Prostate gland (tissue), 2 donors: ENCODE measurements at regions not wholly inside any gene's neighbourhood (a gene's known extent, or its start where the extent isn't known, plus 50 kb on each side); places are given as distances from the start of the nearest gene placed in this dataset.

Source experiments
- DNase-seq: peaks from one replicate; pipeline ENCODE4 v3.0.0-alpha.2; 2019; ENCODE audit warnings: low spot score
- H3K27ac ChIP-seq, 2 donors: fragments of 200-600 bp; sonication (generic); 2 replicates each; pipeline ENCODE4 v1.5.1; 2017 to 2019
- H3K27me3 ChIP-seq: fragments of 200-600 bp; sonication (generic); replicated peaks from 2 replicates; pipeline ENCODE4 v1.5.1; 2019; ENCODE audit not compliant: insufficient read depth
- H3K36me3 ChIP-seq, 2 donors: fragments of 200-600 bp; sonication (generic); 1 replicate in 1 of 2; 2 replicates in 1 of 2; pipeline versions ENCODE4 v1.5.1 to v1.8.1; 2017 to 2019
- H3K4me1 ChIP-seq: fragments of 200-600 bp; sonication (generic); replicated peaks from 2 replicates; pipeline ENCODE4 v1.5.1; 2019
- H3K4me3 ChIP-seq, 2 donors: fragments of 200-600 bp; sonication (generic); 2 replicates each; pipeline ENCODE4 v1.5.1; 2017 to 2019
- H3K9me3 ChIP-seq: fragments of 200-600 bp; sonication (generic); 2 replicates; pipeline ENCODE4 v1.5.1; 2017
- CTCF ChIP-seq, 4 experiments: fragments of 200-600 bp in 2 of 4; fragments of 450-650 bp in 2 of 4; sonication (generic) in 2 of 4; IDR thresholded peaks; 1 replicate in 3 of 4; 2 replicates in 1 of 4; pipeline ENCODE4 v1.5.1; 2016 to 2019; ENCODE audit warnings: antibody characterized with exemption in 4 of 4, mild to moderate bottlenecking in 2 of 4, moderate library complexity in 2 of 4
- POLR2A ChIP-seq: fragments of 450-650 bp; IDR thresholded peaks from one replicate; pipeline ENCODE4 v1.6.1; 2016; ENCODE audit warnings: antibody characterized with exemption, mild to moderate bottlenecking
- POLR2AphosphoS5 ChIP-seq: sonication (generic); formaldehyde crosslinking; IDR thresholded peaks from one replicate; pipeline ENCODE4 v1.6.1; 2017; ENCODE audit warnings: antibody characterized with exemption
- WGBS: methylation state at CpG from one replicate; pipeline ENCODE4 v1.1.5; 2018; 5-methylcytosine and 5-hydroxymethylcytosine counted together
- intact Hi-C: fragments of 100-400 bp; cut with DNase I; formaldehyde crosslinking; loops from one replicate; pipeline ENCODE4 v1.14.2; 2022

GRCh38 chr15:62477929-62478328, 312.8 kb upstream of the C2CD4B start:
- no peak overlapping the region for H3K4me3 ChIP-seq
- no peaks in the 10 kb centered on the region for H3K9me3 ChIP-seq
- no peak overlapping the region for H3K27ac ChIP-seq
- DNase-seq: no peak
- TF ChIP-seq POLR2A (no peak), POLR2AphosphoS5 (no peak), CTCF (IDR thresholded peaks at IDR 0.05) (no peak)
- H3K36me3 ChIP-seq: no peaks in the 10 kb centered on the region
- H3K27me3 ChIP-seq: no peaks in the 10 kb centered on the region
- H3K4me1 ChIP-seq: no peaks in the 10 kb centered on the region
- intact Hi-C loops: no loop called here
- WGBS: 76% methylated on average over 9 of the region's 9 CpGs

GRCh38 chr15:62482785-62483429, 317.8 kb upstream of the C2CD4B start:
- H3K4me3 ChIP-seq: no peak overlapping the region
- intact Hi-C loops: no loop called here
- no peak overlapping the region for H3K27ac ChIP-seq
- no peaks in the 10 kb centered on the region for H3K4me1 ChIP-seq
- DNase-seq: no peak
- no peaks in the 10 kb centered on the region for H3K9me3 ChIP-seq
- no peaks in the 10 kb centered on the region for H3K36me3 ChIP-seq
- TF ChIP-seq POLR2AphosphoS5: no peak
- 83% methylated on average over 5 of the region's 5 CpGs for WGBS
- H3K27me3 ChIP-seq: no peaks in the 10 kb centered on the region

GRCh38 chr15:62483814-62484213, 318.7 kb upstream of the C2CD4B start:
- TF ChIP-seq CTCF (IDR thresholded peaks at IDR 0.05) (no peak), POLR2A (no peak), POLR2AphosphoS5 (no peak)
- Histone ChIP-seq H3K27ac (no peak overlapping the region), H3K9me3 (no peaks in the 10 kb centered on the region), H3K27me3 (no peaks in the 10 kb centered on the region), H3K36me3 (no peaks in the 10 kb centered on the region), H3K4me3 (no peak overlapping the region), H3K4me1 (no peaks in the 10 kb centered on the region)
- DNase-seq: no peak
- intact Hi-C loops: no loop called here
- WGBS: 75% methylated on average over 4 of the region's 4 CpGs

- WGBS: 92% methylated on average over 6 of the region's 6 CpGs
- H3K9me3 ChIP-seq: no peaks in the 10 kb centered on the region
- no peak for DNase-seq
- no peak overlapping the region for H3K27ac ChIP-seq
- H3K36me3 ChIP-seq: no peaks in the 10 kb centered on the region
- H3K27me3 ChIP-seq: no peaks in the 10 kb centered on the region
- intact Hi-C loops: no loop called here
- TF ChIP-seq POLR2A: no peak
- TF ChIP-seq POLR2AphosphoS5: no peak
- H3K4me3 ChIP-seq: no peak overlapping the region
- no peaks in the 10 kb centered on the region for H3K4me1 ChIP-seq
Observed at GRCh38 chr15:62485170-62485720, 320.2 kb upstream of the C2CD4B start.

GRCh38 chr15:62486041-62486440, 321.0 kb upstream of the C2CD4B start:
- 94% methylated on average over 1 of the region's 1 CpG for WGBS
- DNase-seq: no peak
- no peak overlapping the region for H3K27ac ChIP-seq
- no peak overlapping the region for H3K4me3 ChIP-seq
- TF ChIP-seq POLR2A: no peak
- no peak for TF ChIP-seq CTCF (IDR thresholded peaks at IDR 0.05)
- TF ChIP-seq POLR2AphosphoS5: no peak
- no peaks in the 10 kb centered on the region for H3K27me3 ChIP-seq
- H3K4me1 ChIP-seq: no peaks in the 10 kb centered on the region
- intact Hi-C loops: no loop called here
- no peaks in the 10 kb centered on the region for H3K9me3 ChIP-seq
- no peaks in the 10 kb centered on the region for H3K36me3 ChIP-seq

- Histone ChIP-seq H3K4me3 (no peak overlapping the region), H3K27ac (no peak overlapping the region), H3K27me3 (no peaks in the 10 kb centered on the region), H3K4me1 (no peaks in the 10 kb centered on the region), H3K36me3 (no peaks in the 10 kb centered on the region), H3K9me3 (no peaks in the 10 kb centered on the region)
- intact Hi-C loops: no loop called here
- DNase-seq: no peak
- 61% methylated on average over 1 of the region's 1 CpG for whole genome bisulfite sequencing
- TF ChIP-seq CTCF (IDR thresholded peaks at IDR 0.05) (no peak), POLR2AphosphoS5 (no peak), POLR2A (no peak)
Observed at GRCh38 chr15:62488387-62488786, 323.3 kb upstream of the C2CD4B start.
